ENCODE measurements at regions not wholly inside any gene's neighbourhood (a gene's known extent, or its start where the extent isn't known, plus 50 kb on each side); places are given as distances from the start of the nearest gene placed in this dataset.

DNA sequence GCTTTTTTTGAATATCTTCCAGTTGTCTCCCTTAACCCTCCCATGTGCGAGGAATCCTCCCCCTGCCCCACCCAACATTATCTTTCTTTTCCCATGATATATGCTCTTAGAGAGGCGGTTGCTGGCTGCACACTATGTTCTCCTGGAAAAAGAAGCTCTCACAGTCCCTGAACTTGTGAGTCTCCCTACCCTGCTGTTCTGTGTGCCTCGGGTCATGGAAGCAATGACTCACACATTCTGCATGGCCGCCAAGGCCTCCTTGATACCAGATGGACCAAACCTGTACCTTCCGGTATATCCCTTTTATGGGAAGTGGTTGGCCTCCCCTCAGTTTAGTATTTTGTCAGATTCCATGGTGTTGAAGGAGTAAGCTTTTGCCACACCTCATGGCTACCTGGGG lies 705.4 kb downstream of the SLITRK6 start:
- intact Hi-C loops (cut with micrococcal nuclease), result no loop called here
- no peaks in the 10 kb centered on the region for H4K20me1 ChIP-seq (ENCODE audit: insufficient read depth)

DNA sequence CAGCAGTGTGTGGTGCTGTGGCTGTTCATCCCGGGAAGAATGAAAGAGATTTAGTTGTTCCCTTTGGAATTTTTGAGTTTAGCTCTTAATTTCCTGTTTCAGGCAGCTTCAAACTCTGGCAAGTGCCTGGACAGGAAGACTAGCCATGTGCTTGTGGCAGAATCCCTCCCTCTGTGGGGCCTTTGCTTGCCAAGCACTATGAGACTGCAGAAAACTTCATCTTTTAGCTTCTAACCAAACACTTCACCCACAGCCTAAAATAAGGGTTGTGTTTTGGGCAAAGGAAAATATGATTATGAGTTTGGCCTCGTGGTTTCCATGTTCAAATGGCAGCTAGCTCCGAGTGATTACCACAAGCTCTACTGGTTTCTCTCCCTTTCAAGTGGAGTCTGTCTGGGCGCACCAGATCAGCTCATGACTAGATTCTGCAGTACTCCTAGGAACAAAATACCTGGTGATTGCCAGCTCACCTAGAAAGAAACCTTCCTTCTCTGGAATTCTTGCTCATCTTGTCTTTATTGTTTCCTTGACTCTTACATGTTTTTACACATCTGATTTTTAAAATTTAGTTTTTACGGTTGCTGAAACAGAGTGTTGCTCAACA lies 707.5 kb downstream of the SLITRK6 start:
- no TSS peak for BruUV-seq (replicated peaks)
- ChIA-PET CTCF (no interaction called here), POLR2A (no interaction called here), RAD21 (ENCODE audit: low non-redundant PET in 1 of 2, low total read pairs in 2 of 2, uncharacterized antibody in 2 of 2, unreplicated experiment in 2 of 2) (no interaction called here)
- H3K27me3 ChIP-seq (ENCODE audit: insufficient read depth, low read length), result no peaks in the 10 kb centered on the region
- no peaks in the 10 kb centered on the region for H3K36me3 ChIP-seq (ENCODE audit: control insufficient read depth in 1 of 2, insufficient read depth in 2 of 2, low read length in 2 of 2)
- no peak for DNase-seq (ENCODE audit: low read depth, low spot score)
- ATAC-seq, result no peak
- no peaks in the 10 kb centered on the region for H3K4me1 ChIP-seq (ENCODE audit: control insufficient read depth in 1 of 2, insufficient read depth in 2 of 2, low read length in 2 of 2)
- H3K9me3 ChIP-seq (ENCODE audit: control insufficient read depth in 1 of 2, insufficient read depth in 1 of 2, low read depth in 1 of 2, low read length in 2 of 2), result no peaks in the 10 kb centered on the region; a peak in 1 of 4 replicates
- intact Hi-C loops (cut with micrococcal nuclease), result no loop called here
- no peak overlapping the region for H3K4me3 ChIP-seq (replicated peaks in 1 of 2; ENCODE audit: low read depth in 1 of 2, low read length in 2 of 2)
- no peaks in the 10 kb centered on the region for H3K9me2 ChIP-seq (ENCODE audit: insufficient read depth)
- H3K9ac ChIP-seq (ENCODE audit: low read length), result no peak overlapping the region
- no peak overlapping the region for H3K27ac ChIP-seq (ENCODE audit: low read depth, low read length)
- no peak overlapping the region for H2AFZ ChIP-seq (ENCODE audit: low read depth, low read length, poor library complexity, severe bottlenecking)
- H3K79me2 ChIP-seq (ENCODE audit: insufficient read depth, low read length), result no peaks in the 10 kb centered on the region
- H3K4me2 ChIP-seq (ENCODE audit: low read length), result no peak overlapping the region
- H4K20me1 ChIP-seq (ENCODE audit: insufficient read depth), result no peaks in the 10 kb centered on the region
- TF ChIP-seq ZNF274 (IDR thresholded peaks at IDR 0.05; ENCODE audit: low read depth, low read length), result no peak

More for the DNA sequence above, 705.4 kb downstream of the SLITRK6 start:
- H3K4me1 ChIP-seq (ENCODE audit: control insufficient read depth in 1 of 2, insufficient read depth in 2 of 2, low read length in 2 of 2), result no peaks in the 10 kb centered on the region
- H3K36me3 ChIP-seq (ENCODE audit: control insufficient read depth in 1 of 2, insufficient read depth in 2 of 2, low read length in 2 of 2), result no peaks in the 10 kb centered on the region
- RAD21 ChIA-PET (ENCODE audit: low non-redundant PET in 1 of 2, low total read pairs in 2 of 2, uncharacterized antibody in 2 of 2, unreplicated experiment in 2 of 2), result no interaction called here
- H3K4me2 ChIP-seq (ENCODE audit: low read length), result no peak overlapping the region
- ATAC-seq (no peak; the same call in 1 of the 2 replicates), DNase-seq (ENCODE audit: low read depth, low spot score) (peak; percentile 7)
- POLR2A ChIA-PET, result no interaction called here
- H3K9me3 ChIP-seq (ENCODE audit: control insufficient read depth in 1 of 2, insufficient read depth in 1 of 2, low read depth in 1 of 2, low read length in 2 of 2), result no peaks in the 10 kb centered on the region; a peak in 1 of 4 replicates
- H3K9me2 ChIP-seq (ENCODE audit: insufficient read depth), result no peaks in the 10 kb centered on the region
- no peaks in the 10 kb centered on the region for H3K79me2 ChIP-seq (ENCODE audit: insufficient read depth, low read length)
- CTCF ChIA-PET, result no interaction called here
- H3K4me3 ChIP-seq (replicated peaks in 1 of 2; ENCODE audit: low read depth in 1 of 2, low read length in 2 of 2), result no peak overlapping the region
- BruUV-seq (replicated peaks), result no TSS peak
- H3K9ac ChIP-seq (ENCODE audit: low read length), result no peak overlapping the region
- TF ChIP-seq, protein P1, sequence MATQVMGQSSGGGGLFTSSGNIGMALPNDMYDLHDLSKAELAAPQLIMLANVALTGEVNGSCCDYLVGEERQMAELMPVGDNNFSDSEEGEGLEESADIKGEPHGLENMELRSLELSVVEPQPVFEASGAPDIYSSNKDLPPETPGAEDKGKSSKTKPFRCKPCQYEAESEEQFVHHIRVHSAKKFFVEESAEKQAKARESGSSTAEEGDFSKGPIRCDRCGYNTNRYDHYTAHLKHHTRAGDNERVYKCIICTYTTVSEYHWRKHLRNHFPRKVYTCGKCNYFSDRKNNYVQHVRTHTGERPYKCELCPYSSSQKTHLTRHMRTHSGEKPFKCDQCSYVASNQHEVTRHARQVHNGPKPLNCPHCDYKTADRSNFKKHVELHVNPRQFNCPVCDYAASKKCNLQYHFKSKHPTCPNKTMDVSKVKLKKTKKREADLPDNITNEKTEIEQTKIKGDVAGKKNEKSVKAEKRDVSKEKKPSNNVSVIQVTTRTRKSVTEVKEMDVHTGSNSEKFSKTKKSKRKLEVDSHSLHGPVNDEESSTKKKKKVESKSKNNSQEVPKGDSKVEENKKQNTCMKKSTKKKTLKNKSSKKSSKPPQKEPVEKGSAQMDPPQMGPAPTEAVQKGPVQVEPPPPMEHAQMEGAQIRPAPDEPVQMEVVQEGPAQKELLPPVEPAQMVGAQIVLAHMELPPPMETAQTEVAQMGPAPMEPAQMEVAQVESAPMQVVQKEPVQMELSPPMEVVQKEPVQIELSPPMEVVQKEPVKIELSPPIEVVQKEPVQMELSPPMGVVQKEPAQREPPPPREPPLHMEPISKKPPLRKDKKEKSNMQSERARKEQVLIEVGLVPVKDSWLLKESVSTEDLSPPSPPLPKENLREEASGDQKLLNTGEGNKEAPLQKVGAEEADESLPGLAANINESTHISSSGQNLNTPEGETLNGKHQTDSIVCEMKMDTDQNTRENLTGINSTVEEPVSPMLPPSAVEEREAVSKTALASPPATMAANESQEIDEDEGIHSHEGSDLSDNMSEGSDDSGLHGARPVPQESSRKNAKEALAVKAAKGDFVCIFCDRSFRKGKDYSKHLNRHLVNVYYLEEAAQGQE (IDR thresholded peaks at IDR 0.05; ENCODE audit: low read depth), result no peak
- peak overlapping the region; percentile 21 for H2AFZ ChIP-seq (ENCODE audit: low read depth, low read length, poor library complexity, severe bottlenecking)
- no peaks in the 10 kb centered on the region for H3K27me3 ChIP-seq (ENCODE audit: insufficient read depth, low read length)
- H3K27ac ChIP-seq (ENCODE audit: low read depth, low read length), result no peak overlapping the region

Measured in HCT116 (cell line).